ENCODE measurements at regions not wholly inside any gene's neighbourhood (a gene's known extent, or its start where the extent isn't known, plus 50 kb on each side); places are given as distances from the start of the nearest gene placed in this dataset.

GRCh38 chr12:58202933-58203718 lies 261.8 kb downstream of the ATP23 start:
- DNase-seq, result no peak

DNA sequence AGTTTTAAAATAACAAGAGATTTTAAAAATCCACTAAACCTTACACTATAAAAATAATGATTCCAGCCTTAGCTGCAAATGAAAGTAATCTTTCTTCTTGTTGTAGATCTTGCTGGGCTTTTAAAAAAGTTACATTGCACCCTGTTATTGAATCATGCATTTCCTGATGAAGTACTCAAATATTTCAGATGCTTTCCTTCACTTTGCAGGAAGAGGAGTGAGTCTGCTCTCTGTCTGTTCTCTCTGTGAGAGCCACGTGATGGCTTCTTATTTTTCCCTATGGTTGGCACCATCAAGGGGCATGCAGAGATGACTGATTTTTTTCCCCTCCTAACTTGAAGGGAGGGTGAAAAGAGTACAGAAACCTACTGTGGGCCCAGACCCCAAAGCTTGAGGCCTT lies 262.7 kb downstream of the ATP23 start:
- DNase-seq, result no peak

DNA sequence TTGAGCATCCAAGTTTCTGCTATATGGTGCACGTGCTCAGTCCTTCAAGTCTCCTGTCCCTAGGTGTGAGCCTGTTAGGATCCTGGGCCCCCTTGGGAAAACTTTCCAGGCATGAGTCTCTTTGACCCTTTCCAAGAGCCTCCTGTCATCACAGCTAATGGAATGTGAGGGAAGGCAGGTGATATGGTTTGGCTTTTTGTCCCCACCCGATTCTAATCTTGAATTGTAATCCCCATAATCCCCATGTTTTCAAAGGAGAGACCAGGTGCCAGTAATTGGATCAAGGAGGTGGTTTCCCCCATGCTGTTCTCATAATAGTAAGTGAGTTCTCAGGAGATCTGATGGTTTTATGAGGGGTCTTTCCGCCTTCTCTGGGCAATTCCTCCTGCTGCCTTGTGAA lies 265.5 kb downstream of the ATP23 start:
- DNase-seq, result no peak

GRCh38 chr12:58211211-58211610 lies 269.8 kb downstream of the ATP23 start:
- no peak for DNase-seq

GRCh38 chr12:58217130-58217529 lies 275.8 kb downstream of the ATP23 start:
- DNase-seq, result no peak

DNA sequence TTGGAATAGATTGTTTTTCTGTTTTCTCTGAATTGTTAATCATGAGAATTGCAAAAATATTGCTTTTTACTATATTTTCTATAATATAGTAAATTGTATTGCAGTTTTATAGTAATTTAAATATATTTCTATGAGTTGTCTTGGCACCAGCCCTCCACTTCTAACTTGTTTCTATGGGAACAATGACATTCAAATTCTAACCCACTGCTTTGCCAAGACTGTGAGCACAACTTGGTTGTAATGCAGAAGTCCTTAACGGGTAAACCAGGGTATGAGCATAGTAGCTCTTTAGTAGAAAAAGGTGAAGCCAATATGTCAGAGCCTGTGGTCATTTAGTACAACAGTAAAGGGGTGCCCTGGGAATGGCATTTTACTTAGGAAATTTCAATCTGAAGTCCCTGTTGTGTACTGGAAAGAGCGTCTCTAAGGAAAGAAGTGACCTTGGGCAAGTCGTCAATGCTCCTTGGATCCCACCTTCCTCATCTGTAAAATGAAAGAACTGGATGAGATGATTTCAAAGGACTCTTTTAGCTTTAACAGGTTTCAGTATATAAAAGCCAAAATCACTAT lies 283.3 kb downstream of the ATP23 start:
- DNase-seq, result peak; percentile 47

DNA sequence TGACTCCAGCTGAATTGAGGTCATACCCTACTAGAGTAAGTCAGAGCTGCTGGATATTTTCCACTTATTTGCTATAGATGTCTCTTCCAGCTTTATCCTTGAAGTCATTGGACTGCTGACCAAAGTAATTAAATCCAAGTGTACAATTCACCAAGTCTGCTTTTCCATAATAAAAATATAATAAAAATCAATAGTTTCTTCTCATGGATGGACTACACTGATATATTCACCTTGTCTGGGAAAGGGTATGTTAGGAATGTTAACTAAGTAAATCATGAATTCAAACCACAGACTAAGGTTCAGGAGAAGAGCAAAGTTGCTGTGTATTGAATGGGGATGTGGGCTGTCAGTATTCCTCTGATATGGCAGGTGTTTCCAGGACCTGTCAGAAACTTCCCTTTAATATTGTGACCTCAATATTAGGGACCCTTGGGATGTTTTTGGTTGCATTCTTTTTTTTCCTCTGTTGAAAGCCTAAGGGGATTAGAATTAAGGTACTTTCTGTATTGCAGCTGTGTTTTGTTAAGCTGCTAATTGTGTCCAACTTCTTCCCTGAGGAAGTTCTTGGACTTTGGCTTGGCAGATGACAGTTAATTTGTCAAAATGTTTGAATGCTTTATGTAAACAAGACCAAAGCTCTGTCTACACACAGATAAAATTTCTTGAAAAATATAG lies 284.0 kb downstream of the ATP23 start:
- DNase-seq, result peak; percentile 44

GRCh38 chr12:58233886-58234285 lies 292.5 kb downstream of the ATP23 start:
- DNase-seq, result no peak

DNA sequence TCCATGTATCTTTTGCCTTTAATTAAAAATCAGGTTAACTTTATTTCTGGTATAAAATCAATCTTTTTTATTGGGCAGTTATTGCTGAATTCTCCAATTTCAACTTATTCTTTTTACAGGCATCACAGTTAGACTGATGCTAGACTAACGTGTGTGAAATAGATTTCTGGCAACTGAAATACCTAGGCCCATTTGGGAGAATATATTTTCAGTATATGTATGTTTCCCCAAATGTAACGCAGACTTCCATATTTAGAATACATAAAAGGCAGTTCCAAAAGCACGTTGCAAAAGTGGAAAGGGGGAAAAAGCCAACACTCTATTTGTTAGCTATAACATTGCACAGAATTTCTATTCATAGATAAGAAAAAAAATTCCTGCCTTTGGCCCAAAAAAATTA lies 297.0 kb downstream of the ATP23 start:
- DNase-seq, result no peak

- DNase-seq, result no peak
Measured at GRCh38 chr12:58241099-58241498, 299.7 kb downstream of the ATP23 start.

- DNase-seq, result no peak
Measured at GRCh38 chr12:58242796-58243630, 301.6 kb downstream of the ATP23 start.

GRCh38 chr12:58247633-58248032 lies 306.3 kb downstream of the ATP23 start:
- DNase-seq, result no peak

GRCh38 chr12:58248599-58248998 lies 307.2 kb downstream of the ATP23 start:
- DNase-seq, result no peak

DNA sequence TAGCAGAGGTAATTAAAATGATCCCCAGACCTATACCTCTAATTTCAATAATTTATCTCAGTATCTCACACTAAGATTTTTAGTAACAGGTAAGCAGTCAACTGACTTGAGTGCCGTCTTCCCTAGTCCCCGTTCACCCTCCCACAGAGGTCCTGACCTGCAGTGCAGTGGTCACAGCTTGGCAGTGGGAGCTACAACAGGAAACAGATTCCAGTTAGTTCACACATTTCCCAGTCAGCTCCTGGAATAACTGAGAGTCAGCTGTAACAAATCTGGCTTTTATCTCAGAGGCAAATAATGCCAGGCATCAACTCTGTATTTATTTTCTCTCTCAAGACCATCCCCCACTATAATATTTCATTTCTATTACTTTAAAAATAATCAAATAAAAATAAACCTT lies 308.2 kb downstream of the ATP23 start:
- DNase-seq, result no peak

- DNase-seq, result no peak
Measured at GRCh38 chr12:58250077-58250476, 308.7 kb downstream of the ATP23 start.

DNA sequence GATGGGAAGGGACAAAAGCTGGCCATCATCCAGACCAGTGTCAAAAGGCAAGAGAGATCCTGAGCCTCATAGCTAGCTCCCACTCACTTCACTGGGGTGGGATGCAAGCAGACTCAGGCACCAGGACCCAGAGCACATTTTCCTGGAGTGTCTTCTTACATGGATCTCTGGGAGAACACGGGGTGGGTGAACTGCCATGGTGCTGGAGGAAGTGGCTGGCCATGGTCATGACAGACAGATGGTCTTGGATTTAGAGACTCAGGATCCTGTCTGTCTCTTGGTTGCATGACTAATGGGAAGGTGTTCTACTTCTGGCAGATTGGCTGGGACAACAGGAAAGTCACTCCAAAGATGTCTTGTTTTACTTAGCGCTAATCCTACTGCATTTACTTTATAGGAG lies 311.5 kb downstream of the ATP23 start:
- no peak for DNase-seq

DNA sequence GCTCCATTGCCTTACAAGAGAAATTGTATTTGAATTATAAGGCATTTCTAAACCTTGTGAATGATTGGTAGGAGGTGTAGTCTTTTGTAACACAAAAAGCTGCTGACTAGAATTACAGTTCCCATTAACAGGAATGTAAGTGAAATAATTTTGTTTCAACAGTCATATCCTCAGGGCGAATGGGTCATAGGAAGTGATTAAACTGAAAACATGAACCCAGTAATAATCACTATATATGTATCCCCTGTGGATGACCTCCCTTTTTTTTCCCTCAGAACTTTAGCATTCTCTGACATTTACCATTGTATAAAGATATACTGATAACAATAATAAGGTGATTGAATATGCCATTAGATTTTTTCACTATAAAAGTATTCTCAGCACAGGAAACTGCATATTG lies 312.3 kb downstream of the ATP23 start:
- DNase-seq, result no peak

- no peak for DNase-seq
Measured at GRCh38 chr12:58254463-58255100, 313.2 kb downstream of the ATP23 start.

GRCh38 chr12:58262796-58263195 lies 321.4 kb downstream of the ATP23 start:
- DNase-seq, result no peak

DNA sequence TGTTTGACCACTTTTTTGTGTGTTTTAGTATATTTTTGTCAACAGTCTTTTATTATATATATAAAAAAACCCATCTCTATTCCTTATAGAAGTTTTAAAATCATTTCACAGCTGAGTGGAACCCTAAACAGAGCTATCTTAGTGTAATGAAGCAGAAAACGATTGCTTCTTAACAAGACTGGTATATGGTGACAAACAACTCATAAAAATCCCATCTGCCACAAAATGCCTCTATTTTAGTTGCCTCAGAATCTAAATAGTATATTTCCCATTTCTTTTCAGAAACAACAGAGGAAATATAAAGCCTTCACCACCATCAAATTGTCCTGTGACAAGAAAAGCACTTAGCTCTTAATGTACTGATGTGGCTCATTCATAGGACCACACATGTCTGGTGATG lies 322.4 kb downstream of the ATP23 start:
- DNase-seq, result no peak

DNA sequence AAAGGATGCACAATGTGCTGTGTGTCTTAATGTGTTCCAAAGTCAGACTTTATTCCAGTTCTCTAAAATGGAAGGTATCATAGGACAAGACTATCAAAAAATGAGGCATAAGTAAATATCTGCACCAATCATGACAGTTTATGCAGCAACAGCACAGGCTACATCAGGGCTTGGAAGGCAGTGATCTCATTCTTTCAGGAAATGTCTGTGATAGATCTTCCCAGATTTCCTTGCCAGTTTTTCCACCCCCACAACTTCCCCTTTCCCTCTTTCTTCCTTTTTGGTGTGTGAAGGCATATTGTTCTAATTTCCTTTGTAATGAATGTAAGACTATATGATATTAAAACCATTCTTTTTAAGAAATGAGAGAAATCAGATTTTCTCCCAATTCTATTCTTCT lies 326.7 kb downstream of the ATP23 start:
- DNase-seq, result peak; percentile 29

DNA sequence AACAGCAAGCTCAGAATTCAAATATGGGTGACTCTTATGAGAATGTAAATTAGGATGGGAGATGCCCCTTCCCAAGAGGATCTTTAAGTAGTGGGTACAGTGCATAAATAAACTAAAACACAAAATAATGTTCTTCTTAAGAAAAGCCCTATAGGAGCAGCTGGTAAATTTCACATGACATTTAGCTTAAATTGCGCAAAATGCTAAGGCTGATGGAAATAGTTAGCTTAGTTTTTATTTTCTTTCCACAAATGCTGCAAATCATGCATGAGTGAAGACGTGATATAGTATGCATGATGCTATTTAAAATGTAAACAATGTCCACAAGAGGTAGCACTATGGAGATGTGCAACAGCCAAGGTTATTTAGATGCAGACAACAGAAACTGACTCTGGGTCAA lies 328.1 kb downstream of the ATP23 start:
- no peak for DNase-seq

Measured in hindlimb muscle (tissue), 1 donor.